Retina (tissue), 1 donor: ENCODE measurements at regions not wholly inside any gene's neighbourhood (a gene's known extent, or its start where the extent isn't known, plus 50 kb on each side); places are given as distances from the start of the nearest gene placed in this dataset.

ENCODE experiments used
- DNase-seq: peaks from one replicate; pipeline ENCODE4 v3.0.0-alpha.2; 2016

- no peak for DNase-seq
Observed at GRCh38 chr5:144582066-144582465, 411.4 kb downstream of the KCTD16 start.

GRCh38 chr5:144581044-144581443 lies 410.4 kb downstream of the KCTD16 start:
- no peak for DNase-seq

GRCh38 chr5:144577676-144578075 lies 407.0 kb downstream of the KCTD16 start:
- DNase-seq, result no peak

- DNase-seq, result peak; percentile 19
Observed at GRCh38 chr5:144575736-144576135, 405.1 kb downstream of the KCTD16 start.

GRCh38 chr5:144567421-144567780 lies 396.7 kb downstream of the KCTD16 start:
- DNase-seq, result no peak

GRCh38 chr5:144566747-144567420 lies 396.2 kb downstream of the KCTD16 start:
- no peak for DNase-seq

GRCh38 chr5:144549580-144549979 lies 378.9 kb downstream of the KCTD16 start:
- DNase-seq, result no peak

GRCh38 chr5:144548936-144549335 lies 378.3 kb downstream of the KCTD16 start:
- no peak for DNase-seq

- no peak for DNase-seq
Observed at GRCh38 chr5:144547098-144547499, 376.4 kb downstream of the KCTD16 start.

- DNase-seq, result no peak
Observed at GRCh38 chr5:144538845-144539244, 368.2 kb downstream of the KCTD16 start.
